Kidney (tissue), 13 donors: ENCODE measurements at regions not wholly inside any gene's neighbourhood (a gene's known extent, or its start where the extent isn't known, plus 50 kb on each side); places are given as distances from the start of the nearest gene placed in this dataset.

ENCODE experiments used
- DNase-seq, 5 donors: peaks; one replicate each; pipeline ENCODE4 v3.0.0-alpha.2; 2013 to 2020
- FAIRE-seq: peaks from 2 replicates; lab custom pipeline; 2012; peaks lifted over from hg19 to GRCh38; lab: Jason Lieb, UNC
- H3K27ac ChIP-seq, 2 donors: one replicate each; pipeline ENCODE4 v1.7.0; 2013; ENCODE audit warnings: low read depth in 2 of 2, low read length in 2 of 2, inconsistent platforms in 1 of 2
- H3K27me3 ChIP-seq: one replicate; pipeline ENCODE4 v1.7.1; 2013; ENCODE audit warnings: low read length, inconsistent platforms; ENCODE audit not compliant: control insufficient read depth, insufficient read depth
- H3K36me3 ChIP-seq, 3 donors: one replicate each; pipeline versions ENCODE4 v1.7.0 to v1.7.1; 2013; ENCODE audit warnings: low read length in 3 of 3, control low read depth in 1 of 3, inconsistent platforms in 1 of 3; ENCODE audit not compliant: insufficient read depth in 3 of 3, control insufficient read depth in 2 of 3
- H3K4me1 ChIP-seq, 3 donors: one replicate each; pipeline versions ENCODE4 v1.7.0 to v1.7.1; 2013; ENCODE audit warnings: low read length in 3 of 3, inconsistent platforms in 1 of 3, low read depth in 1 of 3; ENCODE audit not compliant: control insufficient read depth in 2 of 3, insufficient read depth in 2 of 3
- H3K4me3 ChIP-seq, 3 donors: one replicate each; pipeline versions ENCODE4 v1.7.0 to v1.8.1; 2013; ENCODE audit warnings: low read length in 3 of 3, control low read depth in 1 of 3, inconsistent platforms in 1 of 3
- H3K9ac ChIP-seq, 3 donors: one replicate each; pipeline versions ENCODE4 v1.7.0 to v1.7.1; 2013; ENCODE audit warnings: low read length in 3 of 3, control low read depth in 1 of 3, inconsistent platforms in 1 of 3
- H3K9me3 ChIP-seq, 3 donors: one replicate each; pipeline versions ENCODE4 v1.7.0 to v1.7.1; 2013; ENCODE audit warnings: low read length in 3 of 3, control low read depth in 1 of 3, inconsistent platforms in 1 of 3; ENCODE audit not compliant: control insufficient read depth in 2 of 3, insufficient read depth in 1 of 3
- CTCF ChIP-seq: IDR thresholded peaks from 3 replicates; pipeline ENCODE4 v1.5.1; 2012; ENCODE audit warnings: mild to moderate bottlenecking, moderate library complexity, borderline replicate concordance; ENCODE audit not compliant: insufficient read depth; ENCODE audit errors: extremely low read depth
- intact Hi-C: fragments of 100-400 bp; cut with DNase I; formaldehyde crosslinking; loops from one replicate; pipeline ENCODE4 v1.11.1; 2022
- donor health status: control.
- donor health status: control.
- donor health status: control.
- donor health status: control.
- donor health status: control.
- donor health status: DM: yes; HTN: yes; CAD: no.
- donor health status: Normal renal cell carcinoma (clear cell type).

DNA sequence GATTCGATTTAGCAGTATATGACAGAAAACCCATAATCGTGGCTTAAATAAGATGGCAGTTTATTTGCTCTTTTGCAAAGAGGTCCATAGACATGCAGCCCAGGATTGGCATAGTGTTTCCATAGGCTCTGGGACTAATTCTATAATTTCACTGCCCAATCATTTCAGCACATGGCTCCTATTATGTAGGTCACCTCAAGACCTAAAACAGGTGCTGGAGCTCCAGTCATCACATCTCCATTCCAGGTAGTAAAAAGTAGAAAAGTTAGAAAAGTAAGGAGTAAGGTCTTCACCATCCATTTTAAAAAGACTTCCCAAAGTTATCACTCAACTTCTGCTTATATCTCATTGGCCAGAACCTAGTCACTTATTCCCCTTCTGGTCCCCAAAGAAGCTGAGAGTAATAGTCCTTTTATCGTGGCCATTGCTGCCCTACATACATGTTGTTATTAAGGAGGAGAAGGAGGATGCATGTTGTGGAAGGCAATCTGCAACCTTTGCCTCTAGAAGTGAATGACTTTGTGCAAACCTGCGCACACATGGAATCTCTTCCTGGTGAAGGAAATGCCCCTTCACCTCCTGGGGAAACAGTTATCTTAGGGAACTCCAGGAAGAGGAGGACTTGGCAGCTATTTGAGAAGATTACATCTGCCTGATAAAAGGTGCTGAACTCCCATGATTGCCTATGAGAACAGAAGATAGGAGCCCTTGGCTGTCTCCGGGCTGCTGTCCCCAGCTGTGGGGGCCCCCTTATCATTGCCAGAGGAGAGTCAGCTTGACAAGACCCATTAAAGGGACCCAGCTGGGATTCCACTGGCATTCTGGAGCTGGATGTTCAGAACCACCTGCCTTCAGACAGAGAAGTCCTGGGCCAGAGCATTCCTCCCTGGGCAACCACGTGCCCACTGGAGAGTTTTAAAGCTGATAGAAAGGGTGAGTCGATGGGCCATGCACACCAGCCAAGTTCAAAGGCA lies 330.6 kb upstream of the ZMIZ1 start:
- FAIRE-seq, result no peak
- H3K9ac ChIP-seq, result no peak overlapping the region
- no peaks in the 10 kb centered on the region for H3K9me3 ChIP-seq
- no peaks in the 10 kb centered on the region for H3K27me3 ChIP-seq
- no peak overlapping the region for H3K27ac ChIP-seq
- no peak for TF ChIP-seq CTCF
- no peaks in the 10 kb centered on the region for H3K4me1 ChIP-seq
- intact Hi-C loops, result no loop called here
- no peaks in the 10 kb centered on the region for H3K36me3 ChIP-seq
- DNase-seq, result no peak
- H3K4me3 ChIP-seq, result no peak overlapping the region

DNA sequence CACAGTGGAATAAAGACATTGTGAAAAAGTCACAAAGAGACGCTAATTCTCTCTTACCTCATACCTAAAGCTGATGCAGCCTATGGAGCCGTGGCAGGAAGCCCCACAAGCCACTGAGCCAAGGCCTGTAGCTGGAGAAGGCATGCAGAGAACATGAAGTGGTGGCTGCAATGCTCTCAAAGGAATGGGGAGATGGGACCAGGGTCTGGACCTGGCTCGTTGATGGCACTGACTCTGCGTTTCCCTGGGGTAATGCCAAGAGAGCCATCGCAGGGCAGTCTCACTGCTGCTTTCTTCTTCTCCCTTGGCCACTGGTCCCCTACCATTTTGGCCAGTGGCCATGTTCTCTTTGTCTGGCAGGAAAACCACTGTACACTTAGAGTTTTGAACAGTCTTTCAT lies 329.9 kb upstream of the ZMIZ1 start:
- Histone ChIP-seq H3K4me1 (no peaks in the 10 kb centered on the region), H3K9me3 (no peaks in the 10 kb centered on the region), H3K36me3 (no peaks in the 10 kb centered on the region), H3K27ac (no peak overlapping the region), H3K27me3 (no peaks in the 10 kb centered on the region), H3K9ac (no peak overlapping the region), H3K4me3 (no peak overlapping the region)
- no peak for TF ChIP-seq CTCF
- no peak for DNase-seq
- intact Hi-C loops, result no loop called here
- FAIRE-seq, result no peak

GRCh38 chr10:78739444-78740053 lies 329.2 kb upstream of the ZMIZ1 start:
- Histone ChIP-seq H3K9ac (no peak overlapping the region), H3K27ac (no peak overlapping the region), H3K4me3 (no peak overlapping the region), H3K36me3 (no peaks in the 10 kb centered on the region), H3K4me1 (peaks cover 0 to 3% (median under 1%) of the 10 kb centered on the region in 3 donors), H3K27me3 (no peaks in the 10 kb centered on the region), H3K9me3 (no peaks in the 10 kb centered on the region)
- intact Hi-C loops, result no loop called here
- no peak for TF ChIP-seq CTCF
- no peak for FAIRE-seq
- no peak for DNase-seq
